Liver (tissue), 3 donors: ENCODE measurements at regions not wholly inside any gene's neighbourhood (a gene's known extent, or its start where the extent isn't known, plus 50 kb on each side); places are given as distances from the start of the nearest gene placed in this dataset.

Experiments
- ATF3 ChIP-seq: IDR thresholded peaks from 2 replicates; pipeline ENCODE4 v1.6.1; 2016; ENCODE audit warnings: antibody characterized with exemption
- GABPA ChIP-seq, 2 donors: IDR thresholded peaks in 1 of 2; conservative IDR thresholded peaks in 1 of 2; 2 replicates each; pipeline ENCODE4 v1.6.1; 2016; ENCODE audit warnings: antibody characterized with exemption in 2 of 2, mild to moderate bottlenecking in 1 of 2, moderate library complexity in 1 of 2
- HNF4G ChIP-seq: IDR thresholded peaks from 2 replicates; pipeline ENCODE4 v1.6.1; 2016; ENCODE audit warnings: antibody characterized with exemption
- JUND ChIP-seq, 2 donors: IDR thresholded peaks; 2 replicates each; pipeline ENCODE4 v1.6.1; 2016; ENCODE audit warnings: antibody characterized with exemption in 2 of 2
- MAX ChIP-seq: IDR thresholded peaks from 2 replicates; pipeline ENCODE4 v1.6.1; 2016; ENCODE audit warnings: antibody characterized with exemption
- NR2F2 ChIP-seq: IDR thresholded peaks from 2 replicates; pipeline ENCODE4 v1.6.1; 2016; ENCODE audit warnings: antibody characterized with exemption
- RAD21 ChIP-seq, 2 donors: IDR thresholded peaks; 2 replicates each; pipeline ENCODE4 v1.6.1; 2016; ENCODE audit warnings: antibody characterized with exemption in 2 of 2, mild to moderate bottlenecking in 2 of 2
- REST ChIP-seq: IDR thresholded peaks from 2 replicates; pipeline ENCODE4 v1.6.1; 2016; ENCODE audit warnings: antibody characterized with exemption, mild to moderate bottlenecking
- RXRA ChIP-seq, 2 donors: IDR thresholded peaks; 2 replicates each; pipeline ENCODE4 v1.6.1; 2017 to 2018; ENCODE audit warnings: antibody characterized with exemption in 2 of 2, mild to moderate bottlenecking in 1 of 2
- SP1 ChIP-seq: IDR thresholded peaks from 2 replicates; pipeline ENCODE4 v1.6.1; 2018; ENCODE audit warnings: antibody characterized with exemption, mild to moderate bottlenecking
- TAF1 ChIP-seq: conservative IDR thresholded peaks from 2 replicates; pipeline ENCODE4 v1.6.1; 2016; ENCODE audit warnings: antibody characterized with exemption, mild to moderate bottlenecking
- YY1 ChIP-seq: IDR thresholded peaks from 2 replicates; pipeline ENCODE4 v1.6.1; 2016; ENCODE audit warnings: antibody characterized with exemption, mild to moderate bottlenecking
- TF ChIP-seq, protein P1 (sequence below): IDR thresholded peaks from 2 replicates; pipeline ENCODE4 v1.6.1; 2016; ENCODE audit warnings: antibody characterized with exemption
- TF ChIP-seq, protein P2 (sequence below): fragments of 150-350 bp; IDR thresholded peaks from 2 replicates; pipeline ENCODE4 v1.5.1; 2017; ENCODE audit warnings: improper control_type of control experiment, low read depth, low read length; ENCODE audit not compliant: missing input control
- donor health status: healthy.
- donor health status: healthy.

- no peak for TF ChIP-seq REST
- no peak for TF ChIP-seq RAD21 (IDR thresholded peaks at IDR 0.05)
- no peak for TF ChIP-seq TAF1
- TF ChIP-seq, protein P1, sequence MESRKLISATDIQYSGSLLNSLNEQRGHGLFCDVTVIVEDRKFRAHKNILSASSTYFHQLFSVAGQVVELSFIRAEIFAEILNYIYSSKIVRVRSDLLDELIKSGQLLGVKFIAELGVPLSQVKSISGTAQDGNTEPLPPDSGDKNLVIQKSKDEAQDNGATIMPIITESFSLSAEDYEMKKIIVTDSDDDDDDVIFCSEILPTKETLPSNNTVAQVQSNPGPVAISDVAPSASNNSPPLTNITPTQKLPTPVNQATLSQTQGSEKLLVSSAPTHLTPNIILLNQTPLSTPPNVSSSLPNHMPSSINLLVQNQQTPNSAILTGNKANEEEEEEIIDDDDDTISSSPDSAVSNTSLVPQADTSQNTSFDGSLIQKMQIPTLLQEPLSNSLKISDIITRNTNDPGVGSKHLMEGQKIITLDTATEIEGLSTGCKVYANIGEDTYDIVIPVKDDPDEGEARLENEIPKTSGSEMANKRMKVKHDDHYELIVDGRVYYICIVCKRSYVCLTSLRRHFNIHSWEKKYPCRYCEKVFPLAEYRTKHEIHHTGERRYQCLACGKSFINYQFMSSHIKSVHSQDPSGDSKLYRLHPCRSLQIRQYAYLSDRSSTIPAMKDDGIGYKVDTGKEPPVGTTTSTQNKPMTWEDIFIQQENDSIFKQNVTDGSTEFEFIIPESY, result no peak
- TF ChIP-seq, protein P2, sequence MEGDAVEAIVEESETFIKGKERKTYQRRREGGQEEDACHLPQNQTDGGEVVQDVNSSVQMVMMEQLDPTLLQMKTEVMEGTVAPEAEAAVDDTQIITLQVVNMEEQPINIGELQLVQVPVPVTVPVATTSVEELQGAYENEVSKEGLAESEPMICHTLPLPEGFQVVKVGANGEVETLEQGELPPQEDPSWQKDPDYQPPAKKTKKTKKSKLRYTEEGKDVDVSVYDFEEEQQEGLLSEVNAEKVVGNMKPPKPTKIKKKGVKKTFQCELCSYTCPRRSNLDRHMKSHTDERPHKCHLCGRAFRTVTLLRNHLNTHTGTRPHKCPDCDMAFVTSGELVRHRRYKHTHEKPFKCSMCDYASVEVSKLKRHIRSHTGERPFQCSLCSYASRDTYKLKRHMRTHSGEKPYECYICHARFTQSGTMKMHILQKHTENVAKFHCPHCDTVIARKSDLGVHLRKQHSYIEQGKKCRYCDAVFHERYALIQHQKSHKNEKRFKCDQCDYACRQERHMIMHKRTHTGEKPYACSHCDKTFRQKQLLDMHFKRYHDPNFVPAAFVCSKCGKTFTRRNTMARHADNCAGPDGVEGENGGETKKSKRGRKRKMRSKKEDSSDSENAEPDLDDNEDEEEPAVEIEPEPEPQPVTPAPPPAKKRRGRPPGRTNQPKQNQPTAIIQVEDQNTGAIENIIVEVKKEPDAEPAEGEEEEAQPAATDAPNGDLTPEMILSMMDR, result no peak
- TF ChIP-seq GABPA (IDR thresholded peaks at IDR 0.05 in 1 of 2, conservative IDR thresholded peaks at IDR 0.05 in 1 of 2), result no peak
- TF ChIP-seq MAX, result no peak
- no peak for TF ChIP-seq HNF4G
- TF ChIP-seq JUND (IDR thresholded peaks at IDR 0.05), result no peak
- TF ChIP-seq RXRA (IDR thresholded peaks at IDR 0.05), result no peak
- no peak for TF ChIP-seq ATF3
- TF ChIP-seq YY1, result no peak
- no peak for TF ChIP-seq SP1
- TF ChIP-seq NR2F2, result no peak
These were observed 1951.0 kb downstream of the TP53TG3F start for GRCh38 chr16:35410438-35410837.
